Hepatic stellate cell (primary cell): ENCODE measurements at regions not wholly inside any gene's neighbourhood (a gene's known extent, or its start where the extent isn't known, plus 50 kb on each side); places are given as distances from the start of the nearest gene placed in this dataset.

Experiments used
- DNase-seq: peaks from one replicate; pipeline ENCODE4 v3.0.0; 2011; ENCODE audit warnings: low spot score

- DNase-seq, result peak; percentile 81
Observed at GRCh38 chr7:46811529-46811928, 770.4 kb downstream of the TNS3 start.

DNA sequence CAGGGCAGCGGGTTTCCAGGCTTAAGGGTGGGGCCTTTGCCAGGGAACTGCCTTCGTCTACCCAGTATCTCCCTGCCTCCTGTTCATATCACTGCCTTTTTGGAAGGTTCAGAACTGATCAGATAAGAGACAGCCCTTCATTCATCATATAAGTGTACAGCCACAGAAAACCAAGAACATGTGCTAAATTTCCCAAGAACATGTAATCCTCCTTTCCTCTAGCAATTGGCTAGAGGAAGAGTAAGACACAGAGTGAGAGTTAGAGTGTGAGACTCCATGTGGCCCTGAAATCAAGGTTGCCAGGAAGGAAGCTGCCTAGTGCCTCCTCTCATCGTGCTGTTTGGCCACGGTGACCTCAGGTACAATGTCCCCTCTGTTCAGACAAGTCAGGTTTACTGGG is 770.9 kb downstream of the TNS3 start:
- DNase-seq, result no peak

GRCh38 chr7:46809886-46810285 is 772.0 kb downstream of the TNS3 start:
- DNase-seq, result no peak

DNA sequence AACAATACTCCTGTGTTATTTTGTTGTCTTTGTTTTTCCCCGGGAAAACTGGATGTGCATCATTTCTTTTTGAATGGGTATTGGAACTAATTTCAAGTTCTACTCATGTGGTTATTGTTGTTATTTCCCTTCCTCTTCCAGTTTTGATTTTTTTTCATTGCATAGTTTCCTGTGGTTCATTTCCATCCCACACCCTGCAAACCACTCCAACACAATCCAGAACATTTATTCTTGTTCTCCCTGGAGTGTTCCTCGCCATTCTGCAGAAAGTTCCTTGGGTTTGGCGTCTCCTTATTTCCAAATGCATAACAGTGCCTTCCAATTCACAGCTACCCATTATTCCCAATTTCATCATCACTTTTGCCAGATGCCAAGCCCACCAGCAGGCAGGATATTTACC is 775.1 kb downstream of the TNS3 start:
- DNase-seq, result no peak

GRCh38 chr7:46802479-46802878 is 779.4 kb downstream of the TNS3 start:
- no peak for DNase-seq

GRCh38 chr7:46791188-46791587 is 790.7 kb downstream of the TNS3 start:
- DNase-seq, result no peak

GRCh38 chr7:46786995-46787394 is 794.9 kb downstream of the TNS3 start:
- DNase-seq, result no peak

DNA sequence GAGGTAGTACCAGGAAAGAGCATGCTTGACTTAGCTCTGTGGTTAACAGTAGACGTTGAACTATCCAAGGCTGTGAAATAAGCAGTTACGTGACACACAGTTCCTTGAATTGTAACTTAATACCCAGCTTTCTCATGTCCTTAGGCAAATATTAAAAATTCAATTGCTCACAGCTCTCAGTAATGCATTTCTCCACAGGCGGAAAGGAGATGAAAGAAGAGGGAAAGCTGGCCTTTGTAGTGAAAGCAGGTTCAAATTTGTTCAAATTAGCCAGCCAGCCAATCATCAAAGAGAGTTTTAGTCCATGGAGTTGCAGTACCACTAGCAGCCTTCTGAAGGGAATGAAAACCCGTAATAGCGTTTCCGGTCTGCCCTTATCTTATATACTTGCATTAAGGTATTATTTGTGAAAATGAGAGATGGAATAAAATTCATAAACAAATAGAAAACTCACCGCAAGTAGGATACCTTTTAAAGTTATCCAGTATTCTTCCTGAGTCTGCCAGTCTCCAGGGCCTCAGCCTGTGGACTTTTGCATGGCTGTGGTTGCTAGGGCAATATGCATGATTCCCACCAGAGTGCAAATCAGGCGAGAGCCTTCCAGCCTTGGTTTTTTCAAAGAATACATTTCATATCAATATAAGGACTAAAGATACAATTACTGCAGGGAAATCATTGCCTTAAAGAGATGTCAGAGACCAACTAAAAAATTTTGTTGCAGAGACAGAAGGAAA is 795.5 kb downstream of the TNS3 start:
- no peak for DNase-seq

GRCh38 chr7:46784732-46785131 is 797.2 kb downstream of the TNS3 start:
- no peak for DNase-seq

DNA sequence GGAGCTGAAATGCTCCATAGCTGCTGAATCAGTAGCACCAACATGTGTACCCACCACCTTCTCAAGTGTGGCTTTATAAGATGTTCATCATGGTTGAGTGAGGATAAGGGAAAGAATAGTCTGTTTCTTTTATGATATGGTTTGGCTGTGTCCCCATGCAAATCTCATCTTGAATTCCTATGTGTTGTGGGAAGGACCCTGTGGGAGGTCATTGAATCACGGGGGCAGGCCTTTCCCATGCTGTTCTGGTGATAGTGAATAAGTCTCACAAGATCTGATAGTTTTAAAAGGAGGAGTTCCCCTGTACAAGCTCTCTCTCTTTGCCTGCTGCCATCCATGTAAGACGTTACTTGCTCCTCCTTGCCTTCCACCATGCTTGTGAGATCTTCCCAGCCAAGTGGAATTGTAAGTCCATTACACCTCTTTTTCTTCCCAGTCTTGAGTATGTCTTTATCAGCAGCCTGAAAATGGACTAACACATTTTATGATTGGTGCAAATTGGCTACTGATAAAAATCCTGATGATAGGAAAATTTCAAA is 799.9 kb downstream of the TNS3 start:
- no peak for DNase-seq

GRCh38 chr7:46776790-46777189 is 805.1 kb downstream of the TNS3 start:
- DNase-seq, result no peak

DNA sequence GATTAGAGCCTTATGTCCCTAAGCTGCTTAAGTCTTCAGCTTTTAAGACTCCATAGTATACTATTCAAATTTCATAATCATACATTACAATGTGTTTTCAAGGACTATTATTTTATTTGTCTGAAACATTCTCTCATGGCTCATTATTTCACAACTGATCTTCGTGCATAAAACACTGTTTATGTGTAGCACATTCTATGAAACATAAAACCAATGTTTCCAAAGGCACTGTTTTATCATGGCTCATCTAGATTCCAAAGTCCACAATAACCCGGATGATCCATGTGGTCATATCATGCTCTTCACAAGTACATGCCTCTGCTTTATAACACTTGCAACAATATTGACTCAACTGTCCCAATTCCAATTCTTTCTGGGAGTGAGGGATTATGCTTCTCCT is 806.1 kb downstream of the TNS3 start:
- no peak for DNase-seq

- DNase-seq, result no peak
Observed at GRCh38 chr7:46775020-46775419, 806.9 kb downstream of the TNS3 start.

GRCh38 chr7:46774515-46774914 is 807.4 kb downstream of the TNS3 start:
- DNase-seq, result no peak

DNA sequence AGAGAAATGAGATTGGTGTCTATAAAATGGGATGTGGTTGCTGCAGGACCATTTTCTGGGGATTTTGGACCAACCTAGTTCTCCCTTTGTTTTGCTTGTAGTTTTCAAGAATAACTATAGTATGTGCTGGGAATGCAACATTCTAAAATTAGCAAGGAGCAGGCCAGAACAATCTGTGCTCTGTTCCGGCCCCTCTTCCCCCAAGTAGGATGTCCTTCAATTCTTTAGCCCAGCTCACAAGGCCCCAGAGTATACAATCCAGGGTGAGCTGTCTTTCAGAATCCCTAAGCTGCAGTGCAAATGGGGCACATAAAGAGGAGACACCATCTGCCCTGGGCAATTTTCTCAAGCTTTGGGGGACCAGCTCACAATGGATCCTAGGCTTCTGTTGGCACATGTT is 809.1 kb downstream of the TNS3 start:
- DNase-seq, result no peak

GRCh38 chr7:46767071-46767470 is 814.8 kb downstream of the TNS3 start:
- no peak for DNase-seq

DNA sequence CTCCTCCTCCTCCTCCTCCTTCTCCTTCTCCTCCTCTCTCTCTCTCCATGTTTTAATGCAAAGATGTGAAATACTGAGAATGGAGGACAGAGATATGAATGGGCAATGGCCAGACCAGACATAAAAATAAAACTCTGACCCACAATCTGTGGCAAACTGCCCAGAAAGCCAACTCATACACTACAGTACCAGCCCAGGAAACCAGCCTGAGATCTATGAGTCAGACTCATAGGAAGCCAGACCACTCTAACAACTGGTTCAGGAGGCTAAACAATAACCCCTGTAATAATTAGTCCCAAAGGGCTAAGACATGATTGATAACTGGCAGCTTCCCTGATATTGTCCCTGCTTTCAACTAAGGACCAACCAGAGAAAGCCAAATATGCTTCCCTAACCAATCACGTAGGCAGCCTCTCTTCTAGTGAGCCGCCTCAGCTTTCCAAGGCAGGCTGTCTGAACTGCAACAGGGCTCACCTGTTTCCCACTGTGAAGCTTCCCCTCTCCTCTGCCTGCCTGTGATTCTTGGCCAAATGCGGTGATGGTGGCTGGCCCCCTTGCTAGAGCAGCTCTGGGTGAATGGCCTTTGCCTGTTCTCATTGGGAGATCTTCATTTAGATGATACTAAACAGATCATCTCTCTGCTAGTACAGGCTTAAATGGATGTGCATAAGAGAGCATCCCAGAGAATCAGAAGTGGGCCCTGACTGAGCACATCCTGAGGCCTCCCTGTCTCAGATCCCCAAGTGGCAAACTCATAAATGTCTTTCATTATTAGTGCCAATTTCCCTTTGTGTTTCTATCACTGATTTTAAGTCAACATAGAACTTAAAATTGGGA is 817.6 kb downstream of the TNS3 start:
- DNase-seq, result peak; percentile 55

DNA sequence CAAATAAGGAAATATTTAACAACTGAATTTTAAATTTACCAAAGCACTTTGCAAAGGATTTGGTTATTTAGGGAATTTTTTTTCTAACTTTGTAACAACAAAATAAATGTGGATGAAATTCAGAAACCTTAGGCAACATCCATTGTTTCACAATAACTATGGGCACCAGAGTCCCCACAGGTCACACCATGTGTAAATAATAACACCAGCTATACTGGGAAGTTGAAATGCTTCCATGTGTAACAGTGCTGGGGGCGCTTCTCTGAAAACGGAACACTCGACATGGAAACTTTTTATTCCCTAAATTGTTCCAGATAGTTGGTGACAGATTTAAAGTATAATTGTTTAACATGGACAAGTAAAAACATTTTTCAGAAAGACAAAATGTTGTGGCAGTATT is 818.6 kb downstream of the TNS3 start:
- no peak for DNase-seq

- no peak for DNase-seq
Observed at GRCh38 chr7:46759711-46760480, 822.0 kb downstream of the TNS3 start.

DNA sequence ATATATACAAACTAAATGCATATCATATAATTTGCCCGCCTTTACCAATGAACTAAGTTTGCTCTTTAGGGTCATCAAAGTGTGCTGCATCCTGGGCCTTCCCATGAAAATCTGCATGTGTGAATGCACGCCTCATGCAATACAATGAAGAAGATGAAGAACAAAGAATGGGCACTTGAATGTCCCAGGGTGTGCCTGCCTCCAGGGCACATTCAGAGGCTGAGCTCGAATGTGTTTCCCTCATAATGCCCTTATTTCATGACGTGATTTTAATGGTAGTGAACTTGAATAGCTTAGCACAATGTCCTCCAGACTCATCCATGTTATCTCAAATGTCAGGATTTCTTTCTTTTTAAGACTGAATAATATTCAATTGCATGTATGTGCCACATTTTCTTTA is 824.9 kb downstream of the TNS3 start:
- no peak for DNase-seq

DNA sequence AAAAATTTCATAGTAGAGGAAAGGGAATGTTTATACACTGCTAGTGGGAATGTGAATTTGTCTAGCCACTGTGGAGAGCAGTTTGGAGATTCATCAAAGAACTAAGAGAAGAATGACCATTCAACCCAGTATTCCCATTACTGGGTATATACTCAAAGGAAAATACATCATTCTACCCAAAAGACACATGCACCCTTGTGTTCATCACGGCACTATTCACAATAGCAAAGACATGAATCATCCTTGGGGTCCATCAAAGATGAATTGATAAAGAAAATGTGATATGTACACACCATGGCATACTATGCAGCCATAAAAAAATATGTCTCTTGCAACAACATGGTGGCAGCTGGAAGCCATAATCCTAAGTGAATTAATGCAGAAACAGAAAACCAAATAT is 825.7 kb downstream of the TNS3 start:
- no peak for DNase-seq
